ENCODE measurements at regions not wholly inside any gene's neighbourhood (a gene's known extent, or its start where the extent isn't known, plus 50 kb on each side); places are given as distances from the start of the nearest gene placed in this dataset.
"Not testable (repeated sequence)": the region's sequence is repeated elsewhere in the genome, so short reads cannot be mapped to it uniquely, and the experiment has no call there.

- no peak for DNase-seq
These were observed 773.4 kb downstream of the EFNB2 start for GRCh38 chr13:105762096-105762495.

- no peak for DNase-seq
These were observed 776.3 kb downstream of the EFNB2 start for GRCh38 chr13:105758918-105759860.

GRCh38 chr13:105740739-105741138 is 794.7 kb downstream of the EFNB2 start:
- no peak for DNase-seq

- no peak for DNase-seq
These were observed 797.8 kb downstream of the EFNB2 start for GRCh38 chr13:105737688-105738087.

- no peak for DNase-seq
These were observed 800.2 kb downstream of the EFNB2 start for GRCh38 chr13:105735281-105735680.

GRCh38 chr13:105732806-105733529 is 802.5 kb downstream of the EFNB2 start:
- no peak for DNase-seq

- DNase-seq: no peak
These were observed 809.6 kb downstream of the EFNB2 start for GRCh38 chr13:105725887-105726286.

GRCh38 chr13:105721016-105721415 is 814.4 kb downstream of the EFNB2 start:
- no peak for DNase-seq

- no peak for DNase-seq
These were observed 815.6 kb downstream of the EFNB2 start for GRCh38 chr13:105719859-105720258.

GRCh38 chr13:105709181-105709580 is 826.3 kb downstream of the EFNB2 start:
- DNase-seq: no peak

- DNase-seq: no peak
These were observed 831.6 kb downstream of the EFNB2 start for GRCh38 chr13:105703843-105704242.

GRCh38 chr13:105702441-105702840 is 833.0 kb downstream of the EFNB2 start:
- DNase-seq: no peak

- DNase-seq: no peak
These were observed 842.7 kb downstream of the EFNB2 start for GRCh38 chr13:105692769-105693168.

- DNase-seq: no peak
These were observed 851.2 kb downstream of the EFNB2 start for GRCh38 chr13:105684216-105684615.

GRCh38 chr13:105679838-105680237 is 855.6 kb downstream of the EFNB2 start:
- no peak for DNase-seq

GRCh38 chr13:105678072-105678471 is 857.4 kb downstream of the EFNB2 start:
- no peak for DNase-seq

GRCh38 chr13:105672881-105673280 is 862.6 kb downstream of the EFNB2 start:
- no peak for DNase-seq

- not testable (repeated sequence) for DNase-seq
These were observed 864.3 kb downstream of the EFNB2 start for GRCh38 chr13:105671131-105671530.

- no peak for DNase-seq
These were observed 865.1 kb downstream of the EFNB2 start for GRCh38 chr13:105670179-105670990.

- no peak for DNase-seq
These were observed 870.2 kb downstream of the EFNB2 start for GRCh38 chr13:105665284-105665683.

- no peak for DNase-seq
These were observed 872.3 kb downstream of the EFNB2 start for GRCh38 chr13:105663182-105663581.

GRCh38 chr13:105660561-105660960 is 874.9 kb downstream of the EFNB2 start:
- DNase-seq: no peak

GRCh38 chr13:105658431-105658830 is 877.0 kb downstream of the EFNB2 start:
- no peak for DNase-seq

All from NCI-H446 treated with DMSO at 0.1 percent for 48 hours (cell line).